Hepatocyte (in vitro differentiated cells): ENCODE measurements at regions not wholly inside any gene's neighbourhood (a gene's known extent, or its start where the extent isn't known, plus 50 kb on each side); places are given as distances from the start of the nearest gene placed in this dataset.

Source experiments
- DNase-seq: peaks from one replicate; pipeline ENCODE4 v3.0.0-alpha.2; 2016; ENCODE audit warnings: low spot score
- H2AFZ ChIP-seq: fragments of 200-600 bp; sonication (generic); 2 replicates; pipeline ENCODE4 v1.6.0; 2016; ENCODE audit warnings: antibody characterized with exemption, mild to moderate bottlenecking
- H3K27ac ChIP-seq: fragments of 200-600 bp; sonication (generic); 2 replicates; pipeline ENCODE4 v1.5.1; 2016; ENCODE audit warnings: mild to moderate bottlenecking
- H3K27me3 ChIP-seq: fragments of 200-600 bp; sonication (generic); 2 replicates; pipeline ENCODE4 v1.6.1; 2016
- H3K36me3 ChIP-seq: fragments of 200-600 bp; sonication (generic); replicated peaks from 2 replicates; pipeline ENCODE4 v1.5.1; 2016; ENCODE audit warnings: low read depth; ENCODE audit not compliant: insufficient read depth
- H3K4me1 ChIP-seq: fragments of 200-600 bp; sonication (generic); 2 replicates; pipeline ENCODE4 v1.5.1; 2016; ENCODE audit warnings: mild to moderate bottlenecking, moderate library complexity; ENCODE audit not compliant: insufficient read depth
- H3K4me2 ChIP-seq: fragments of 200-600 bp; sonication (generic); 2 replicates; pipeline ENCODE4 v1.6.0; 2016
- H3K4me3 ChIP-seq: fragments of 200-600 bp; sonication (generic); 2 replicates; pipeline ENCODE4 v1.5.1; 2016; ENCODE audit warnings: mild to moderate bottlenecking
- H3K79me2 ChIP-seq: fragments of 200-600 bp; sonication (generic); 2 replicates; pipeline ENCODE4 v1.6.0; 2017; ENCODE audit warnings: mild to moderate bottlenecking
- H3K9me2 ChIP-seq: fragments of 200-600 bp; sonication (generic); replicated peaks from 2 replicates; pipeline ENCODE4 v1.6.0; 2017; ENCODE audit warnings: mild to moderate bottlenecking; ENCODE audit not compliant: insufficient read depth
- H3K9me3 ChIP-seq: fragments of 200-600 bp; sonication (generic); 2 replicates; pipeline ENCODE4 v1.5.1; 2016; ENCODE audit warnings: low read depth, mild to moderate bottlenecking
- H4K20me1 ChIP-seq: fragments of 200-600 bp; sonication (generic); 2 replicates; pipeline ENCODE4 v1.6.0; 2016; ENCODE audit warnings: mild to moderate bottlenecking; ENCODE audit not compliant: insufficient read depth, poor library complexity, severe bottlenecking
- CTCF ChIP-seq: fragments of 200-600 bp; sonication (generic); IDR thresholded peaks from 2 replicates; pipeline ENCODE4 v1.5.1; 2016; ENCODE audit warnings: antibody characterized with exemption, mild to moderate bottlenecking; ENCODE audit not compliant: poor library complexity
- EZH2 ChIP-seq: fragments of 200-600 bp; sonication (generic); IDR thresholded peaks from 2 replicates; pipeline ENCODE4 v1.6.1; 2016; ENCODE audit warnings: antibody characterized with exemption, mild to moderate bottlenecking, borderline replicate concordance
- EZH2phosphoT487 ChIP-seq: fragments of 200-600 bp; sonication (generic); IDR thresholded peaks from one replicate; pipeline ENCODE4 v1.6.1; 2018; ENCODE audit warnings: antibody characterized with exemption, mild to moderate bottlenecking, low read depth, moderate library complexity; ENCODE audit not compliant: unreplicated experiment, severe bottlenecking
- WGBS: methylation state at CpG from one replicate; pipeline ENCODE4 v1.1.6; 2016; ENCODE audit warnings: low lambda C conversion rate; ENCODE audit errors: missing lambda C conversion rate; 5-methylcytosine and 5-hydroxymethylcytosine counted together

- Histone ChIP-seq H3K4me2 (no peak overlapping the region), H3K79me2 (no peaks in the 10 kb centered on the region), H3K9me2 (no peaks in the 10 kb centered on the region), H3K27ac (no peak overlapping the region), H3K4me3 (no peak overlapping the region), H3K36me3 (no peaks in the 10 kb centered on the region), H3K27me3 (no peaks in the 10 kb centered on the region), H4K20me1 (no peaks in the 10 kb centered on the region), H2AFZ (no peak overlapping the region), H3K4me1 (no peaks in the 10 kb centered on the region), H3K9me3 (no peaks in the 10 kb centered on the region)
- no peak for DNase-seq
- WGBS: 64% methylated on average over 1 of the region's 1 CpG
- TF ChIP-seq CTCF (no peak), EZH2phosphoT487 (no peak), EZH2 (no peak)
These were observed 256.2 kb upstream of the LUZP2 start for GRCh38 chr11:24240496-24241175.

- H3K27ac ChIP-seq: no peak overlapping the region
- H3K4me1 ChIP-seq: no peaks in the 10 kb centered on the region
- no peaks in the 10 kb centered on the region for H3K9me3 ChIP-seq
- TF ChIP-seq CTCF: no peak
- no peak for TF ChIP-seq EZH2phosphoT487
- no peak for TF ChIP-seq EZH2
- H3K27me3 ChIP-seq: no peaks in the 10 kb centered on the region
- H3K79me2 ChIP-seq: no peaks in the 10 kb centered on the region
- H3K36me3 ChIP-seq: no peaks in the 10 kb centered on the region
- no peak for DNase-seq
- 75% methylated on average over 1 of the region's 1 CpG for WGBS
- no peaks in the 10 kb centered on the region for H3K9me2 ChIP-seq
- H3K4me2 ChIP-seq: no peak overlapping the region
- no peak overlapping the region for H3K4me3 ChIP-seq
- no peak overlapping the region for H2AFZ ChIP-seq
- H4K20me1 ChIP-seq: no peaks in the 10 kb centered on the region
These were observed 250.1 kb upstream of the LUZP2 start for GRCh38 chr11:24246715-24247114.

- Histone ChIP-seq H3K4me2 (no peak overlapping the region), H3K79me2 (no peaks in the 10 kb centered on the region), H3K27ac (no peak overlapping the region), H3K27me3 (no peaks in the 10 kb centered on the region), H3K36me3 (no peaks in the 10 kb centered on the region), H3K4me3 (no peak overlapping the region), H3K4me1 (no peaks in the 10 kb centered on the region), H3K9me3 (no peaks in the 10 kb centered on the region), H3K9me2 (no peaks in the 10 kb centered on the region), H4K20me1 (no peaks in the 10 kb centered on the region), H2AFZ (no peak overlapping the region)
- 93% methylated on average over 3 of the region's 3 CpGs for WGBS
- TF ChIP-seq EZH2phosphoT487: no peak
- TF ChIP-seq CTCF: no peak
- TF ChIP-seq EZH2: no peak
- no peak for DNase-seq
These were observed 249.0 kb upstream of the LUZP2 start for GRCh38 chr11:24247846-24248245.

GRCh38 chr11:24249921-24250320 is 246.9 kb upstream of the LUZP2 start:
- Histone ChIP-seq H3K79me2 (no peaks in the 10 kb centered on the region), H3K4me1 (no peaks in the 10 kb centered on the region), H2AFZ (no peak overlapping the region), H3K27ac (no peak overlapping the region), H3K9me2 (no peaks in the 10 kb centered on the region), H3K4me2 (no peak overlapping the region), H3K4me3 (no peak overlapping the region), H3K9me3 (no peaks in the 10 kb centered on the region), H3K27me3 (no peaks in the 10 kb centered on the region), H4K20me1 (no peaks in the 10 kb centered on the region), H3K36me3 (no peaks in the 10 kb centered on the region)
- TF ChIP-seq EZH2: no peak
- no peak for TF ChIP-seq CTCF
- no peak for TF ChIP-seq EZH2phosphoT487
- WGBS: 95% methylated on average over 1 of the region's 1 CpG
- no peak for DNase-seq
